Astrocyte (in vitro differentiated cells and primary cell): ENCODE measurements at regions not wholly inside any gene's neighbourhood (a gene's known extent, or its start where the extent isn't known, plus 50 kb on each side); places are given as distances from the start of the nearest gene placed in this dataset.

ENCODE experiments used
- CTCF ChIP-seq: IDR thresholded peaks from 2 replicates; pipeline ENCODE4 v1.5.1; 2011; ENCODE audit warnings: low read depth, mild to moderate bottlenecking, inconsistent platforms, low read length, moderate library complexity; ENCODE audit not compliant: insufficient read depth
- EZH2 ChIP-seq: IDR thresholded peaks from 2 replicates; pipeline ENCODE4 v1.6.1; 2012; ENCODE audit warnings: mild to moderate bottlenecking, low read length, inconsistent platforms; ENCODE audit not compliant: insufficient read depth

DNA sequence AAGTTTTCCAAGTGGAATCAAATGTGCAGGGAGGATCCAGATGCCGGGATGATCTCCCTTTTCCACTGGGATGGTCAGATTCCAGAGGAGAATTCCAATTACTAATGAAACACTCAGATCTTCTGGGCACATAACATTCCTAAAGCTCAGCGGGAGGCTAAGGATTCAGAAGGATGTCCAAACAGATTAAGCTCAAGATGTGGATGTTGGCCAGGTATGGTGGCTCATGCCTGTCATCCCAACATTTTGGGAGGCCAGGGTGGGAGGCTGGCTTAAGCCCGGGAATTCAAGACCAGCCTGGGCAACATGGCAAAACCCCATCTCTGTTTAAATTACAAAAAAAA, 62.0 kb upstream of the PNMA1 start:
- TF ChIP-seq CTCF = no peak
- TF ChIP-seq EZH2 = no peak
